ENCODE measurements at regions not wholly inside any gene's neighbourhood (a gene's known extent, or its start where the extent isn't known, plus 50 kb on each side); places are given as distances from the start of the nearest gene placed in this dataset.

DNA sequence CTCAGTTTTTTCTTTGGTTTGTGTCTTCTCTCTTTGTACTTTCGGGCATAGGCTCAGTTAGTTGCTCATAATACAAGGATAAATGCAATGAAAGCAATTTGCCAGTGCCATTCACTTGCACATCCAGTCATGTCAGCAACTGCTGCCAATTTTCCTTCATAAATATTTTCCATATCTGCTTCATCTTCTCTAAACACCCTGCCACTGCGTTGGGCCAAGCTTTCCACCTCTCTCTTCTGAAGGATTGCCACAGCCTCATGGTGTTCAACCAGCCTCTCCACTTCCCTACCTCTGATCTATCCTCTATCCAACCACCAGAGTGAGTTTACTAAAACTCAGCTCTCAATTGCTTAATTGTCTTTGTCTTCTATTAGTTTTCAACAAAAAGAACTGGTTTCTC is 192.5 kb upstream of the ZNF462 start:
- H2AFZ ChIP-seq (ENCODE audit: low read depth, low read length) = no peak overlapping the region
- no TSS peak for BruUV-seq (replicated peaks)
- DNase-seq (ENCODE audit: low read depth, low spot score) (no peak), FAIRE-seq (no peak)
- dilution Hi-C loops (cut with MboI; ENCODE audit: extremely low pct_ligation_motif_present, low sequenced_read_pairs) = no loop called here
- TF ChIP-seq FOS (IDR thresholded peaks at IDR 0.05; ENCODE audit: borderline replicate concordance, insufficient read depth, low read length) (no peak), EZH2 (IDR thresholded peaks at IDR 0.05; ENCODE audit: borderline replicate concordance, low read depth, low read length, severe bottlenecking) (no peak)
- no peaks in the 10 kb centered on the region for H4K20me1 ChIP-seq (replicated peaks; ENCODE audit: control insufficient read depth, extremely low read depth, insufficient read depth, low read length)
- H3K4me2 ChIP-seq (ENCODE audit: insufficient read depth, low read length) = no peak overlapping the region
- intact Hi-C loops (cut with micrococcal nuclease) = no loop called here
- H3K4me3 ChIP-seq (replicated peaks in 1 of 3; ENCODE audit: insufficient read depth in 1 of 3, low read depth in 1 of 3, low read length in 3 of 3) = no peak overlapping the region
- no peaks in the 10 kb centered on the region for H3K9me1 ChIP-seq (replicated peaks; ENCODE audit: control insufficient read depth, extremely low read depth, insufficient read depth, low read length)
- ChIA-PET POLR2A (no interaction called here), CTCF (no interaction called here)
- H3K79me2 ChIP-seq (ENCODE audit: control insufficient read depth, insufficient read depth, low read length) = no peaks in the 10 kb centered on the region
- H3K27ac ChIP-seq (ENCODE audit: insufficient read depth, low read depth, low read length) = no peak overlapping the region
- H3K36me3 ChIP-seq (ENCODE audit: control insufficient read depth in 2 of 2, extremely low read depth in 1 of 2, insufficient read depth in 2 of 2, low read length in 2 of 2) = no peaks in the 10 kb centered on the region
- H3K4me1 ChIP-seq (ENCODE audit: control insufficient read depth, extremely low read depth, insufficient read depth, low read length) = no peaks in the 10 kb centered on the region
- H3K27me3 ChIP-seq (ENCODE audit: control insufficient read depth in 2 of 2, insufficient read depth in 2 of 2, low read length in 2 of 2) = no peaks in the 10 kb centered on the region
- no peak overlapping the region for H3K9ac ChIP-seq (replicated peaks; ENCODE audit: extremely low read depth, insufficient read depth, low read length)
- H3K9me3 ChIP-seq (replicated peaks; ENCODE audit: control insufficient read depth, insufficient read depth, low read length) = no peaks in the 10 kb centered on the region

DNA sequence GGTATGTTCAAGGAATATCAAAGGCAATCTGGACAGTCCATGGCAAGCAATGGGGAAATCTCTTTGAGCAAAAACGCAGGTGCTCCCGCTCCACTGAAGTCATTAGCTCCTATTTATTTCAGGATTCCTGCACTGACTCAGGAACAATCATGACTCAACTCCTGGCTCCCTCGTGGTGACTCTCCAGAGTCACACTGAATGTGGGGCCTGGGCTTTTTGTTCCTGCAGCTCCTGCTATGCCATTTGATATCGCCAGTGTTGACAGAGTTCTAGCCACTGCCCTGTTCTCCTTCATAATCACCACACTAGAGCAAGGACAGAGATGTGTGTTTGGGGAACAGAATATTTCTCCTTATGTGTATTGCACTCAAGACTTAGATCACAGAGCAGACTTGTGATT is 187.2 kb upstream of the ZNF462 start:
- intact Hi-C loops (cut with micrococcal nuclease) = no loop called here

More for the DNA sequence above, 187.2 kb upstream of the ZNF462 start:
- H3K9ac ChIP-seq (replicated peaks; ENCODE audit: extremely low read depth, insufficient read depth, low read length) = no peak overlapping the region
- H3K79me2 ChIP-seq (ENCODE audit: control insufficient read depth, insufficient read depth, low read length) = no peaks in the 10 kb centered on the region
- H3K27me3 ChIP-seq (ENCODE audit: control insufficient read depth in 2 of 2, insufficient read depth in 2 of 2, low read length in 2 of 2) = no peaks in the 10 kb centered on the region
- no TSS peak for BruUV-seq (replicated peaks)
- H3K9me1 ChIP-seq (replicated peaks; ENCODE audit: control insufficient read depth, extremely low read depth, insufficient read depth, low read length) = no peaks in the 10 kb centered on the region
- POLR2A ChIA-PET = no interaction called here
- DNase-seq (ENCODE audit: low read depth, low spot score) (no peak), FAIRE-seq (no peak)
- dilution Hi-C loops (cut with MboI; ENCODE audit: extremely low pct_ligation_motif_present, low sequenced_read_pairs) = no loop called here
- H4K20me1 ChIP-seq (replicated peaks; ENCODE audit: control insufficient read depth, extremely low read depth, insufficient read depth, low read length) = no peaks in the 10 kb centered on the region
- H3K4me2 ChIP-seq (ENCODE audit: insufficient read depth, low read length) = no peak overlapping the region
- CTCF ChIA-PET = no interaction called here
- no peaks in the 10 kb centered on the region for H3K4me1 ChIP-seq (ENCODE audit: control insufficient read depth, extremely low read depth, insufficient read depth, low read length)
- TF ChIP-seq, protein P1, sequence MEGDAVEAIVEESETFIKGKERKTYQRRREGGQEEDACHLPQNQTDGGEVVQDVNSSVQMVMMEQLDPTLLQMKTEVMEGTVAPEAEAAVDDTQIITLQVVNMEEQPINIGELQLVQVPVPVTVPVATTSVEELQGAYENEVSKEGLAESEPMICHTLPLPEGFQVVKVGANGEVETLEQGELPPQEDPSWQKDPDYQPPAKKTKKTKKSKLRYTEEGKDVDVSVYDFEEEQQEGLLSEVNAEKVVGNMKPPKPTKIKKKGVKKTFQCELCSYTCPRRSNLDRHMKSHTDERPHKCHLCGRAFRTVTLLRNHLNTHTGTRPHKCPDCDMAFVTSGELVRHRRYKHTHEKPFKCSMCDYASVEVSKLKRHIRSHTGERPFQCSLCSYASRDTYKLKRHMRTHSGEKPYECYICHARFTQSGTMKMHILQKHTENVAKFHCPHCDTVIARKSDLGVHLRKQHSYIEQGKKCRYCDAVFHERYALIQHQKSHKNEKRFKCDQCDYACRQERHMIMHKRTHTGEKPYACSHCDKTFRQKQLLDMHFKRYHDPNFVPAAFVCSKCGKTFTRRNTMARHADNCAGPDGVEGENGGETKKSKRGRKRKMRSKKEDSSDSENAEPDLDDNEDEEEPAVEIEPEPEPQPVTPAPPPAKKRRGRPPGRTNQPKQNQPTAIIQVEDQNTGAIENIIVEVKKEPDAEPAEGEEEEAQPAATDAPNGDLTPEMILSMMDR (IDR thresholded peaks at IDR 0.05; ENCODE audit: extremely low read depth in 1 of 2, insufficient read depth in 1 of 2, low read depth in 1 of 2, low read length in 2 of 2) = no peak
- H3K36me3 ChIP-seq (ENCODE audit: control insufficient read depth in 2 of 2, extremely low read depth in 1 of 2, insufficient read depth in 2 of 2, low read length in 2 of 2) = no peaks in the 10 kb centered on the region
- no peaks in the 10 kb centered on the region for H3K9me3 ChIP-seq (replicated peaks; ENCODE audit: control insufficient read depth, insufficient read depth, low read length)
- no peak overlapping the region for H3K4me3 ChIP-seq (replicated peaks in 1 of 3; ENCODE audit: insufficient read depth in 1 of 3, low read depth in 1 of 3, low read length in 3 of 3)
- no peak overlapping the region for H3K27ac ChIP-seq (ENCODE audit: insufficient read depth, low read depth, low read length)
- H2AFZ ChIP-seq (ENCODE audit: low read depth, low read length) = no peak overlapping the region
